ENCODE measurements at regions not wholly inside any gene's neighbourhood (a gene's known extent, or its start where the extent isn't known, plus 50 kb on each side); places are given as distances from the start of the nearest gene placed in this dataset.
"Not testable (repeated sequence)": the region's sequence is repeated elsewhere in the genome, so short reads cannot be mapped to it uniquely, and the experiment has no call there.

DNA sequence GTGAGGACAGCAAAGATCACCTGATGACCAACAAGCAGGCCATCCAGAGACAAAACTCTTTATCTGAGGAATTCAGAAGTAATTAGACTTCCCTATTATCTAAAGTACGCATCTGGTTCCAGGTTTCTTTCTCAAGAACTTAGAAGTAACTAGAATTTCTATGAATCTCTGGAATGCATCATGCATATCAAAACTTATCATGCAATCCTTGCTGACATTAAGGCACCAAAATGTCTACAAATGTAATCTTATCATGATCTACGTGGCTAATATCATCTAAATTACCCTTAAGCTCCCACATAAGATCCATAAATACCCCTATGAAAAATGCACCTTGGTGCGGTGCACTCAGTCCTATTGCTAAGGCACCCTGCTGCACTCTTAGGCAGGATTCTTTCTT, 488.1 kb upstream of the TLE4 start:
- Mint-ChIP-seq H3K4me1 (ENCODE audit: low read depth, unreplicated experiment) (no peaks in the 10 kb centered on the region), H3K9me3 (ENCODE audit: low read depth, unreplicated experiment) (peaks cover 9% of the 10 kb centered on the region), H3K36me3 (ENCODE audit: insufficient read depth, unreplicated experiment) (no peaks in the 10 kb centered on the region), H3K4me3 (ENCODE audit: low read depth, unreplicated experiment) (no peak overlapping the region), H3K27me3 (ENCODE audit: unreplicated experiment) (no peaks in the 10 kb centered on the region), H3K27ac (ENCODE audit: unreplicated experiment) (no peak overlapping the region)
- no TSS peak for BruUV-seq (replicated peaks)
- TF ChIP-seq CTCF (IDR thresholded peaks at IDR 0.05; ENCODE audit: unreplicated experiment): no peak
- intact Hi-C loops (cut with micrococcal nuclease; ENCODE audit: unreplicated experiment): no loop called here
- CTCF ChIA-PET: no interaction called here
- no peak for DNase-seq

DNA sequence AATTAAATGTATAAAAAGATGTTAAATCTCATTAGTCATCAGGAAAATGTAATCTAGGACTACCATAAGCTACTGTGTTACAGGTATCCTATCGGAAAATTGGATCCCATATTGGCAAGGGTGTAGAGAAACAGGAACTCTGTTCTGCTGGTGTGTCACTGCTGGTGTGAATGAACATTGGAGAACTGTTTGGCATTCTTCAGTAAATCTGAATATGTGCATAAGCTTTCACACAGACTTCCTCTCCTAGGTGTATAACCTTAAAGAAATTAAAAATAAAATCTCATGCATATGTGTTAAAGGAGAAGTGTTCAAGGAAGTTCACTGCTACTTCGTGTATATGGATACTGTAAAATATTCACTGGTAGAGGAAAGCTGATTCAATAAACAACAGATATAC, 484.6 kb upstream of the TLE4 start:
- no peak for TF ChIP-seq CTCF (IDR thresholded peaks at IDR 0.05; ENCODE audit: unreplicated experiment)
- DNase-seq: no peak
- no peaks in the 10 kb centered on the region for H3K27me3 Mint-ChIP-seq (ENCODE audit: unreplicated experiment)
- no peaks in the 10 kb centered on the region for H3K4me1 Mint-ChIP-seq (ENCODE audit: low read depth, unreplicated experiment)
- H3K4me3 Mint-ChIP-seq (ENCODE audit: low read depth, unreplicated experiment): no peak overlapping the region
- peaks cover 9% of the 10 kb centered on the region for H3K9me3 Mint-ChIP-seq (ENCODE audit: low read depth, unreplicated experiment)
- H3K36me3 Mint-ChIP-seq (ENCODE audit: insufficient read depth, unreplicated experiment): no peaks in the 10 kb centered on the region
- H3K27ac Mint-ChIP-seq (ENCODE audit: unreplicated experiment): no peak overlapping the region
- intact Hi-C loops (cut with micrococcal nuclease; ENCODE audit: unreplicated experiment): no loop called here
- CTCF ChIA-PET: no interaction called here
- BruUV-seq (replicated peaks): no TSS peak

- Mint-ChIP-seq H3K4me1 (ENCODE audit: low read depth, unreplicated experiment) (no peaks in the 10 kb centered on the region), H3K4me3 (ENCODE audit: low read depth, unreplicated experiment) (no peak overlapping the region), H3K36me3 (ENCODE audit: insufficient read depth, unreplicated experiment) (no peaks in the 10 kb centered on the region), H3K27me3 (ENCODE audit: unreplicated experiment) (no peaks in the 10 kb centered on the region), H3K9me3 (ENCODE audit: low read depth, unreplicated experiment) (peaks cover 9% of the 10 kb centered on the region), H3K27ac (ENCODE audit: unreplicated experiment) (no peak overlapping the region)
- no peak for DNase-seq
- intact Hi-C loops (cut with micrococcal nuclease; ENCODE audit: unreplicated experiment): no loop called here
- TF ChIP-seq CTCF (IDR thresholded peaks at IDR 0.05; ENCODE audit: unreplicated experiment): no peak
- no TSS peak for BruUV-seq (replicated peaks)
- CTCF ChIA-PET: no interaction called here
Measured at GRCh38 chr9:79089054-79089560, 482.7 kb upstream of the TLE4 start.

DNA sequence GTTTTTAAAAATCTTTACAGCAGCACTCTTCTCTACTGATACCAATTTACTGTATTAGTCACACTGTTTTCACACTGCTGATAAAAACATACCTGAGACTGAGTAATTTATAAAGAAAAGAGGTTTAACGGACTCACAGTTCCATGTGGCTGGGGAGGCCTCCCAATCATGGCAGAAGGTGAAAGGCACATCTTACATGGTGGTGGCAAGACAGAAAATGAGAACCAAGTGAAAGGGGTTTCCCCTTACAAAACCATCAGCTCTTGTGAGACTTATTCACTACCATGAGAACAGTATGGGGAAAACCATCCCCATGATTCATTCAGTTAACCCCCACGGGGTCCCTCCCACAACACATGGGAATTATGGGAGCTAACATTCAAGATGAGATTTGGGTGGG, 481.9 kb upstream of the TLE4 start:
- CTCF ChIA-PET; H3K4me1 Mint-ChIP-seq (ENCODE audit: low read depth, unreplicated experiment); H3K36me3 Mint-ChIP-seq (ENCODE audit: insufficient read depth, unreplicated experiment); BruUV-seq (replicated peaks); H3K27me3 Mint-ChIP-seq (ENCODE audit: unreplicated experiment); DNase-seq; H3K4me3 Mint-ChIP-seq (ENCODE audit: low read depth, unreplicated experiment); intact Hi-C loops (cut with micrococcal nuclease; ENCODE audit: unreplicated experiment); H3K9me3 Mint-ChIP-seq (ENCODE audit: low read depth, unreplicated experiment); H3K27ac Mint-ChIP-seq (ENCODE audit: unreplicated experiment): not testable (repeated sequence)

GRCh38 chr9:79103257-79103656, 468.5 kb upstream of the TLE4 start:
- H3K4me3 Mint-ChIP-seq (ENCODE audit: low read depth, unreplicated experiment); H3K4me1 Mint-ChIP-seq (ENCODE audit: low read depth, unreplicated experiment); CTCF ChIA-PET; H3K27me3 Mint-ChIP-seq (ENCODE audit: unreplicated experiment); DNase-seq; H3K9me3 Mint-ChIP-seq (ENCODE audit: low read depth, unreplicated experiment); H3K27ac Mint-ChIP-seq (ENCODE audit: unreplicated experiment); H3K36me3 Mint-ChIP-seq (ENCODE audit: insufficient read depth, unreplicated experiment); BruUV-seq (replicated peaks); intact Hi-C loops (cut with micrococcal nuclease; ENCODE audit: unreplicated experiment): not testable (repeated sequence)
